IPS DF 6.9 (cell line): ENCODE measurements at regions not wholly inside any gene's neighbourhood (a gene's known extent, or its start where the extent isn't known, plus 50 kb on each side); places are given as distances from the start of the nearest gene placed in this dataset.

Experiments used
- DNase-seq: peaks from one replicate; pipeline ENCODE4 v3.0.0-alpha.2; 2013; ENCODE audit warnings: low read depth, low spot score
- H3K27ac ChIP-seq: one replicate; pipeline ENCODE4 v1.5.1; 2013; ENCODE audit warnings: low read length, control low read depth
- H3K27me3 ChIP-seq: 2 replicates; pipeline ENCODE4 v1.6.1; 2013; ENCODE audit warnings: mild to moderate bottlenecking, low read length; ENCODE audit not compliant: control insufficient read depth, insufficient read depth
- H3K36me3 ChIP-seq: 2 replicates; pipeline ENCODE4 v1.6.1; 2013; ENCODE audit warnings: low read length; ENCODE audit not compliant: control insufficient read depth, insufficient read depth
- H3K4me1 ChIP-seq: 2 replicates; pipeline ENCODE4 v1.6.1; 2013; ENCODE audit warnings: low read length; ENCODE audit not compliant: control insufficient read depth, insufficient read depth
- H3K4me3 ChIP-seq: 2 replicates; pipeline ENCODE4 v1.5.1; 2013; ENCODE audit warnings: mild to moderate bottlenecking, low read length
- H3K9me3 ChIP-seq: 2 replicates; pipeline ENCODE4 v1.6.1; 2013; ENCODE audit warnings: low read length, inconsistent platforms; ENCODE audit not compliant: control insufficient read depth, insufficient read depth
- WGBS: extraction: QIAGEN DNeasy Blood & Tissue Kit; methylation state at CpG from one replicate; pipeline ENCODE4 v1.1.7; 2013; ENCODE audit warnings: mixed read lengths, missing lambda C conversion rate; ENCODE audit not compliant: insufficient read length, insufficient coverage; 5-methylcytosine and 5-hydroxymethylcytosine counted together

- peaks cover 2% of the 10 kb centered on the region; the same call in 1 of the 2 replicates for H3K4me1 ChIP-seq
- WGBS: no CpG with 5 or more reads among the region's 3 CpGs
- no peak overlapping the region for H3K4me3 ChIP-seq
- no peaks in the 10 kb centered on the region for H3K27me3 ChIP-seq
- H3K9me3 ChIP-seq: no peaks in the 10 kb centered on the region
- no peak overlapping the region for H3K27ac ChIP-seq
- DNase-seq: no peak
- no peaks in the 10 kb centered on the region for H3K36me3 ChIP-seq
These were observed 601.3 kb upstream of the MIR17HG start for GRCh38 chr13:90746230-90746629.

GRCh38 chr13:90750021-90750420 is 597.5 kb upstream of the MIR17HG start:
- DNase-seq: no peak
- no peak overlapping the region for H3K4me3 ChIP-seq
- no peaks in the 10 kb centered on the region for H3K9me3 ChIP-seq
- no CpG with 5 or more reads among the region's 4 CpGs for WGBS
- H3K4me1 ChIP-seq: peaks cover 2% of the 10 kb centered on the region; the same call in 1 of the 2 replicates
- H3K27me3 ChIP-seq: no peaks in the 10 kb centered on the region
- H3K36me3 ChIP-seq: no peaks in the 10 kb centered on the region
- no peak overlapping the region for H3K27ac ChIP-seq

- Histone ChIP-seq H3K4me3 (no peak overlapping the region), H3K36me3 (no peaks in the 10 kb centered on the region), H3K9me3 (no peaks in the 10 kb centered on the region), H3K27me3 (no peaks in the 10 kb centered on the region), H3K4me1 (peaks cover 2% of the 10 kb centered on the region; the same call in 1 of the 2 replicates), H3K27ac (no peak overlapping the region)
- no peak for DNase-seq
- whole genome bisulfite sequencing: no CpG with 5 or more reads among the region's 1 CpG
These were observed 596.5 kb upstream of the MIR17HG start for GRCh38 chr13:90751026-90751425.

GRCh38 chr13:90752070-90752469 is 595.4 kb upstream of the MIR17HG start:
- Histone ChIP-seq H3K4me3 (no peak overlapping the region), H3K4me1 (no peaks in the 10 kb centered on the region), H3K9me3 (no peaks in the 10 kb centered on the region), H3K27me3 (no peaks in the 10 kb centered on the region), H3K36me3 (no peaks in the 10 kb centered on the region), H3K27ac (no peak overlapping the region)
- no CpG with 5 or more reads among the region's 1 CpG for WGBS
- no peak for DNase-seq

GRCh38 chr13:90757127-90757680 is 590.3 kb upstream of the MIR17HG start:
- H3K4me3 ChIP-seq: no peak overlapping the region
- H3K27ac ChIP-seq: no peak overlapping the region
- H3K36me3 ChIP-seq: no peaks in the 10 kb centered on the region
- H3K27me3 ChIP-seq: no peaks in the 10 kb centered on the region
- no CpG with 5 or more reads among the region's 2 CpGs for WGBS
- DNase-seq: no peak
- H3K9me3 ChIP-seq: no peaks in the 10 kb centered on the region
- no peaks in the 10 kb centered on the region for H3K4me1 ChIP-seq

- Histone ChIP-seq H3K9me3 (no peaks in the 10 kb centered on the region), H3K4me1 (no peaks in the 10 kb centered on the region), H3K36me3 (no peaks in the 10 kb centered on the region), H3K27me3 (no peaks in the 10 kb centered on the region), H3K4me3 (no peak overlapping the region), H3K27ac (no peak overlapping the region)
- no CpG with 5 or more reads among the region's 1 CpG for WGBS
- DNase-seq: no peak
These were observed 586.8 kb upstream of the MIR17HG start for GRCh38 chr13:90760639-90761038.

GRCh38 chr13:90763476-90764150 is 583.9 kb upstream of the MIR17HG start:
- no peak for DNase-seq
- H3K4me3 ChIP-seq: no peak overlapping the region
- H3K9me3 ChIP-seq: no peaks in the 10 kb centered on the region
- H3K27me3 ChIP-seq: no peaks in the 10 kb centered on the region
- H3K4me1 ChIP-seq: no peaks in the 10 kb centered on the region
- no peaks in the 10 kb centered on the region for H3K36me3 ChIP-seq
- WGBS: no CpG with 5 or more reads among the region's 2 CpGs
- no peak overlapping the region for H3K27ac ChIP-seq

GRCh38 chr13:90766386-90766902 is 581.0 kb upstream of the MIR17HG start:
- Histone ChIP-seq H3K27me3 (no peaks in the 10 kb centered on the region), H3K4me3 (no peak overlapping the region), H3K4me1 (no peaks in the 10 kb centered on the region), H3K9me3 (no peaks in the 10 kb centered on the region), H3K36me3 (no peaks in the 10 kb centered on the region), H3K27ac (no peak overlapping the region)
- no peak for DNase-seq
- WGBS: no CpG with 5 or more reads among the region's 1 CpG

- no peaks in the 10 kb centered on the region for H3K36me3 ChIP-seq
- H3K4me1 ChIP-seq: no peaks in the 10 kb centered on the region
- no peak overlapping the region for H3K4me3 ChIP-seq
- no CpG with 5 or more reads among the region's 3 CpGs for WGBS
- no peak for DNase-seq
- H3K9me3 ChIP-seq: no peaks in the 10 kb centered on the region
- no peak overlapping the region for H3K27ac ChIP-seq
- no peaks in the 10 kb centered on the region for H3K27me3 ChIP-seq
These were observed 579.4 kb upstream of the MIR17HG start for GRCh38 chr13:90768116-90768515.

GRCh38 chr13:90769387-90769786 is 578.1 kb upstream of the MIR17HG start:
- no peaks in the 10 kb centered on the region for H3K36me3 ChIP-seq
- no peaks in the 10 kb centered on the region for H3K27me3 ChIP-seq
- no peak overlapping the region for H3K4me3 ChIP-seq
- 100% methylated on average over 2 of the region's 3 CpGs for WGBS
- H3K9me3 ChIP-seq: no peaks in the 10 kb centered on the region
- H3K4me1 ChIP-seq: no peaks in the 10 kb centered on the region
- DNase-seq: no peak
- H3K27ac ChIP-seq: no peak overlapping the region

GRCh38 chr13:90770334-90770733 is 577.2 kb upstream of the MIR17HG start:
- Histone ChIP-seq H3K27ac (no peak overlapping the region), H3K9me3 (no peaks in the 10 kb centered on the region), H3K4me3 (no peak overlapping the region), H3K4me1 (no peaks in the 10 kb centered on the region), H3K36me3 (no peaks in the 10 kb centered on the region), H3K27me3 (no peaks in the 10 kb centered on the region)
- no CpG with 5 or more reads among the region's 3 CpGs for WGBS
- DNase-seq: no peak
